HL-60 (cell line): ENCODE measurements at regions not wholly inside any gene's neighbourhood (a gene's known extent, or its start where the extent isn't known, plus 50 kb on each side); places are given as distances from the start of the nearest gene placed in this dataset.

Experiments used
- DNase-seq, 2 experiments: peaks; one replicate each; pipeline ENCODE4 v3.0.0-alpha.2; 2010 to 2020; ENCODE audit warnings: low read depth in 1 of 2, low spot score in 1 of 2
- H3K27ac ChIP-seq: fragments of 250-450 bp; sonication (Bioruptor Pico); replicated peaks from 2 replicates; pipeline ENCODE4 v1.5.1; 2020; ENCODE audit warnings: mild to moderate bottlenecking, moderate library complexity
- H3K27me3 ChIP-seq: fragments of 250-450 bp; sonication (Bioruptor Pico); 2 replicates; pipeline ENCODE4 v1.5.1; 2021; ENCODE audit warnings: mild to moderate bottlenecking, moderate library complexity; ENCODE audit not compliant: insufficient read depth, poor library complexity, severe bottlenecking
- H3K4me3 ChIP-seq: replicated peaks from 2 replicates; pipeline ENCODE4 v1.5.1; 2011; ENCODE audit warnings: mild to moderate bottlenecking, control low read depth, low read length; ENCODE audit not compliant: insufficient read depth
- GABPA ChIP-seq: IDR thresholded peaks from 2 replicates; pipeline ENCODE4 v1.6.1; 2012; ENCODE audit warnings: low read depth
- POLR2AphosphoS5 ChIP-seq: IDR thresholded peaks from 2 replicates; pipeline ENCODE4 v1.6.1; 2012; ENCODE audit warnings: low read depth
- SPI1 ChIP-seq: IDR thresholded peaks from 2 replicates; pipeline ENCODE4 v1.6.1; 2012; ENCODE audit warnings: low read depth, mild to moderate bottlenecking, borderline replicate concordance
- TF ChIP-seq, protein P1 (sequence below): IDR thresholded peaks from one replicate; pipeline ENCODE4 v1.5.1; 2011; ENCODE audit warnings: low read length, control low read depth, inconsistent platforms; ENCODE audit not compliant: insufficient read depth
- TF ChIP-seq, protein P2 (sequence below): IDR thresholded peaks from 2 replicates; pipeline ENCODE4 v1.6.1; 2012; ENCODE audit warnings: low read depth; ENCODE audit not compliant: insufficient replicate concordance

DNA sequence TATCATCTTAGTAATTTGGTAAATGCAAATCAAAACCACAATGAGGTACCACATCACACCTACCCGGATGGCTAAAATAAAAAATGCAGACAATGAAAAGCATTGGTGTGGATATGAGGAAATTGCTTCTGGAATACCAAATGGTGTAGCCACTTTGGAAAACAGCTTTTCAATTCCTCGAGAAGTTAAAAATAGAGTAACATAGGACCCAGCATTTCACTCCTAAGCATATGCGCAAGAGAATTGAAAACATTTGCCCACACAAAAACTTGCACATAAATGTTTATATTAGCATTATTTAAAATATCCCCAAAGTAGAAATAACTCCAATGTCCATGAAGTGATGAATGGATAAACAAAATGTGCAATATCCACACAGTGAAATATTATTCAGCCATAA is 608.7 kb downstream of the ISL1 start:
- H3K27ac ChIP-seq, result no peak overlapping the region
- no peaks in the 10 kb centered on the region for H3K27me3 ChIP-seq
- H3K4me3 ChIP-seq, result no peak overlapping the region
- no peak for DNase-seq
- TF ChIP-seq, protein P1, sequence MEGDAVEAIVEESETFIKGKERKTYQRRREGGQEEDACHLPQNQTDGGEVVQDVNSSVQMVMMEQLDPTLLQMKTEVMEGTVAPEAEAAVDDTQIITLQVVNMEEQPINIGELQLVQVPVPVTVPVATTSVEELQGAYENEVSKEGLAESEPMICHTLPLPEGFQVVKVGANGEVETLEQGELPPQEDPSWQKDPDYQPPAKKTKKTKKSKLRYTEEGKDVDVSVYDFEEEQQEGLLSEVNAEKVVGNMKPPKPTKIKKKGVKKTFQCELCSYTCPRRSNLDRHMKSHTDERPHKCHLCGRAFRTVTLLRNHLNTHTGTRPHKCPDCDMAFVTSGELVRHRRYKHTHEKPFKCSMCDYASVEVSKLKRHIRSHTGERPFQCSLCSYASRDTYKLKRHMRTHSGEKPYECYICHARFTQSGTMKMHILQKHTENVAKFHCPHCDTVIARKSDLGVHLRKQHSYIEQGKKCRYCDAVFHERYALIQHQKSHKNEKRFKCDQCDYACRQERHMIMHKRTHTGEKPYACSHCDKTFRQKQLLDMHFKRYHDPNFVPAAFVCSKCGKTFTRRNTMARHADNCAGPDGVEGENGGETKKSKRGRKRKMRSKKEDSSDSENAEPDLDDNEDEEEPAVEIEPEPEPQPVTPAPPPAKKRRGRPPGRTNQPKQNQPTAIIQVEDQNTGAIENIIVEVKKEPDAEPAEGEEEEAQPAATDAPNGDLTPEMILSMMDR, result no peak
- TF ChIP-seq SPI1, result no peak
- no peak for TF ChIP-seq POLR2AphosphoS5
- no peak for TF ChIP-seq GABPA
- TF ChIP-seq, protein P2, sequence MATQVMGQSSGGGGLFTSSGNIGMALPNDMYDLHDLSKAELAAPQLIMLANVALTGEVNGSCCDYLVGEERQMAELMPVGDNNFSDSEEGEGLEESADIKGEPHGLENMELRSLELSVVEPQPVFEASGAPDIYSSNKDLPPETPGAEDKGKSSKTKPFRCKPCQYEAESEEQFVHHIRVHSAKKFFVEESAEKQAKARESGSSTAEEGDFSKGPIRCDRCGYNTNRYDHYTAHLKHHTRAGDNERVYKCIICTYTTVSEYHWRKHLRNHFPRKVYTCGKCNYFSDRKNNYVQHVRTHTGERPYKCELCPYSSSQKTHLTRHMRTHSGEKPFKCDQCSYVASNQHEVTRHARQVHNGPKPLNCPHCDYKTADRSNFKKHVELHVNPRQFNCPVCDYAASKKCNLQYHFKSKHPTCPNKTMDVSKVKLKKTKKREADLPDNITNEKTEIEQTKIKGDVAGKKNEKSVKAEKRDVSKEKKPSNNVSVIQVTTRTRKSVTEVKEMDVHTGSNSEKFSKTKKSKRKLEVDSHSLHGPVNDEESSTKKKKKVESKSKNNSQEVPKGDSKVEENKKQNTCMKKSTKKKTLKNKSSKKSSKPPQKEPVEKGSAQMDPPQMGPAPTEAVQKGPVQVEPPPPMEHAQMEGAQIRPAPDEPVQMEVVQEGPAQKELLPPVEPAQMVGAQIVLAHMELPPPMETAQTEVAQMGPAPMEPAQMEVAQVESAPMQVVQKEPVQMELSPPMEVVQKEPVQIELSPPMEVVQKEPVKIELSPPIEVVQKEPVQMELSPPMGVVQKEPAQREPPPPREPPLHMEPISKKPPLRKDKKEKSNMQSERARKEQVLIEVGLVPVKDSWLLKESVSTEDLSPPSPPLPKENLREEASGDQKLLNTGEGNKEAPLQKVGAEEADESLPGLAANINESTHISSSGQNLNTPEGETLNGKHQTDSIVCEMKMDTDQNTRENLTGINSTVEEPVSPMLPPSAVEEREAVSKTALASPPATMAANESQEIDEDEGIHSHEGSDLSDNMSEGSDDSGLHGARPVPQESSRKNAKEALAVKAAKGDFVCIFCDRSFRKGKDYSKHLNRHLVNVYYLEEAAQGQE, result no peak

- Histone ChIP-seq H3K4me3 (no peak overlapping the region), H3K27ac (no peak overlapping the region), H3K27me3 (no peaks in the 10 kb centered on the region)
- no peak for DNase-seq
- TF ChIP-seq, protein P2, result no peak
- TF ChIP-seq POLR2AphosphoS5 (no peak), GABPA (no peak), SPI1 (no peak)
- TF ChIP-seq, protein P1, result no peak
These were observed 612.6 kb downstream of the ISL1 start for GRCh38 chr5:51995773-51996306.

GRCh38 chr5:51996356-51996861 is 613.2 kb downstream of the ISL1 start:
- Histone ChIP-seq H3K27ac (no peak overlapping the region), H3K27me3 (no peaks in the 10 kb centered on the region), H3K4me3 (no peak overlapping the region)
- TF ChIP-seq, protein P1, result no peak
- TF ChIP-seq GABPA (no peak), SPI1 (no peak), POLR2AphosphoS5 (no peak)
- TF ChIP-seq, protein P2, result no peak
- no peak for DNase-seq
